ENCODE measurements at regions not wholly inside any gene's neighbourhood (a gene's known extent, or its start where the extent isn't known, plus 50 kb on each side); places are given as distances from the start of the nearest gene placed in this dataset.

- H3K23ac ChIP-seq (ENCODE audit: low read length): no peak overlapping the region
- no peak overlapping the region for H2AFZ ChIP-seq (ENCODE audit: insufficient read depth, low read length, poor library complexity)
- H2BK12ac ChIP-seq (ENCODE audit: low read length): no peak overlapping the region
- no peak overlapping the region for H3K14ac ChIP-seq (ENCODE audit: low read length)
- H4K12ac ChIP-seq (ENCODE audit: low read depth, low read length): no peak overlapping the region
- H3K36me3 ChIP-seq (ENCODE audit: control insufficient read depth in 1 of 2, insufficient read depth in 2 of 2, low read length in 2 of 2): no peaks in the 10 kb centered on the region
- H2AK5ac ChIP-seq (ENCODE audit: low read length): no peak overlapping the region
- H3K79me1 ChIP-seq (ENCODE audit: low read length): peaks cover 13% of the 10 kb centered on the region
- H3K4me1 ChIP-seq (ENCODE audit: control insufficient read depth in 1 of 2, insufficient read depth in 2 of 2, low read length in 2 of 2): peaks cover 3 to 4% of the 10 kb centered on the region in 2 experiments
- H3K18ac ChIP-seq (ENCODE audit: low read length): no peak overlapping the region
- H2BK5ac ChIP-seq (ENCODE audit: low read depth, low read length, poor library complexity): peak overlapping the region; percentile 54
- H3K4me2 ChIP-seq (ENCODE audit: low read length): no peak overlapping the region
- no peak overlapping the region for H3K9ac ChIP-seq (ENCODE audit: low read length)
- H4K8ac ChIP-seq (ENCODE audit: low read depth, low read length): no peak overlapping the region
- peaks cover 3% of the 10 kb centered on the region for H3K79me2 ChIP-seq (ENCODE audit: control insufficient read depth, insufficient read depth, low read length, poor library complexity)
- no peak overlapping the region for H3K4ac ChIP-seq (ENCODE audit: low read depth, low read length)
- no peak for DNase-seq
- WGBS (ENCODE audit: extremely low coverage, insufficient coverage, insufficient read length): no CpG with 5 or more reads among the region's 3 CpGs
- no peak overlapping the region for H2BK120ac ChIP-seq (ENCODE audit: insufficient read depth, low read length, poor library complexity)
- H3K27ac ChIP-seq (ENCODE audit: low read depth, low read length): peak overlapping the region; percentile 88
- no peaks in the 10 kb centered on the region for H3K9me3 ChIP-seq (ENCODE audit: insufficient read depth, low read depth, low read length)
- no peaks in the 10 kb centered on the region for H3K27me3 ChIP-seq (ENCODE audit: insufficient read depth, low read length)
- no peak overlapping the region for H3K4me3 ChIP-seq (ENCODE audit: low read depth, low read length)
- no peak overlapping the region for H4K91ac ChIP-seq (ENCODE audit: low read depth, low read length)
Observed at GRCh38 chr13:48892688-48893075, 83.0 kb upstream of the FNDC3A start.

GRCh38 chr13:48896312-48896711 is 79.4 kb upstream of the FNDC3A start:
- Histone ChIP-seq H3K4me1 (ENCODE audit: control insufficient read depth in 1 of 2, insufficient read depth in 2 of 2, low read length in 2 of 2) (no peaks in the 10 kb centered on the region), H2AFZ (ENCODE audit: insufficient read depth, low read length, poor library complexity) (no peak overlapping the region), H3K23ac (ENCODE audit: low read length) (no peak overlapping the region), H4K12ac (ENCODE audit: low read depth, low read length) (no peak overlapping the region), H3K79me1 (ENCODE audit: low read length) (peaks cover 4% of the 10 kb centered on the region), H3K4me2 (ENCODE audit: low read length) (no peak overlapping the region), H2AK5ac (ENCODE audit: low read length) (no peak overlapping the region), H3K27me3 (ENCODE audit: insufficient read depth, low read length) (no peaks in the 10 kb centered on the region), H3K4ac (ENCODE audit: low read depth, low read length) (no peak overlapping the region), H4K91ac (ENCODE audit: low read depth, low read length) (no peak overlapping the region), H3K79me2 (ENCODE audit: control insufficient read depth, insufficient read depth, low read length, poor library complexity) (no peaks in the 10 kb centered on the region), H3K14ac (ENCODE audit: low read length) (no peak overlapping the region), H2BK120ac (ENCODE audit: insufficient read depth, low read length, poor library complexity) (no peak overlapping the region), H2BK5ac (ENCODE audit: low read depth, low read length, poor library complexity) (no peak overlapping the region), H4K8ac (ENCODE audit: low read depth, low read length) (no peak overlapping the region), H3K9me3 (ENCODE audit: insufficient read depth, low read depth, low read length) (no peaks in the 10 kb centered on the region), H2BK12ac (ENCODE audit: low read length) (peak overlapping the region; percentile 84), H3K9ac (ENCODE audit: low read length) (no peak overlapping the region), H3K27ac (ENCODE audit: low read depth, low read length) (no peak overlapping the region), H3K4me3 (ENCODE audit: low read depth, low read length) (no peak overlapping the region), H3K18ac (ENCODE audit: low read length) (no peak overlapping the region), H3K36me3 (ENCODE audit: control insufficient read depth in 1 of 2, insufficient read depth in 2 of 2, low read length in 2 of 2) (no peaks in the 10 kb centered on the region)
- DNase-seq: peak; percentile 19 to 74

- Histone ChIP-seq H2BK12ac (ENCODE audit: low read length) (no peak overlapping the region), H3K4ac (ENCODE audit: low read depth, low read length) (no peak overlapping the region), H3K27me3 (ENCODE audit: insufficient read depth, low read length) (no peaks in the 10 kb centered on the region), H4K12ac (ENCODE audit: low read depth, low read length) (no peak overlapping the region), H2AK5ac (ENCODE audit: low read length) (no peak overlapping the region), H3K36me3 (ENCODE audit: control insufficient read depth in 1 of 2, insufficient read depth in 2 of 2, low read length in 2 of 2) (no peaks in the 10 kb centered on the region), H3K9ac (ENCODE audit: low read length) (no peak overlapping the region), H2BK120ac (ENCODE audit: insufficient read depth, low read length, poor library complexity) (no peak overlapping the region), H3K79me1 (ENCODE audit: low read length) (no peaks in the 10 kb centered on the region), H3K79me2 (ENCODE audit: control insufficient read depth, insufficient read depth, low read length, poor library complexity) (no peaks in the 10 kb centered on the region), H3K18ac (ENCODE audit: low read length) (no peak overlapping the region), H3K14ac (ENCODE audit: low read length) (no peak overlapping the region), H2AFZ (ENCODE audit: insufficient read depth, low read length, poor library complexity) (no peak overlapping the region), H3K4me2 (ENCODE audit: low read length) (no peak overlapping the region), H3K23ac (ENCODE audit: low read length) (no peak overlapping the region), H3K4me3 (ENCODE audit: low read depth, low read length) (no peak overlapping the region), H4K91ac (ENCODE audit: low read depth, low read length) (no peak overlapping the region), H3K9me3 (ENCODE audit: insufficient read depth, low read depth, low read length) (no peaks in the 10 kb centered on the region), H3K4me1 (ENCODE audit: control insufficient read depth in 1 of 2, insufficient read depth in 2 of 2, low read length in 2 of 2) (no peaks in the 10 kb centered on the region), H2BK5ac (ENCODE audit: low read depth, low read length, poor library complexity) (no peak overlapping the region), H3K27ac (ENCODE audit: low read depth, low read length) (no peak overlapping the region), H4K8ac (ENCODE audit: low read depth, low read length) (no peak overlapping the region)
- DNase-seq: peak in 1 of 2 donors; percentile 62
Observed at GRCh38 chr13:48901781-48902180, 73.9 kb upstream of the FNDC3A start.

GRCh38 chr13:48902368-48902767 is 73.3 kb upstream of the FNDC3A start:
- Histone ChIP-seq H3K4me3 (ENCODE audit: low read depth, low read length) (no peak overlapping the region), H3K27me3 (ENCODE audit: insufficient read depth, low read length) (no peaks in the 10 kb centered on the region), H3K79me2 (ENCODE audit: control insufficient read depth, insufficient read depth, low read length, poor library complexity) (no peaks in the 10 kb centered on the region), H4K91ac (ENCODE audit: low read depth, low read length) (no peak overlapping the region), H3K9ac (ENCODE audit: low read length) (no peak overlapping the region), H2AFZ (ENCODE audit: insufficient read depth, low read length, poor library complexity) (no peak overlapping the region), H2AK5ac (ENCODE audit: low read length) (no peak overlapping the region), H3K27ac (ENCODE audit: low read depth, low read length) (no peak overlapping the region), H3K18ac (ENCODE audit: low read length) (no peak overlapping the region), H3K4me2 (ENCODE audit: low read length) (no peak overlapping the region), H4K8ac (ENCODE audit: low read depth, low read length) (no peak overlapping the region), H2BK5ac (ENCODE audit: low read depth, low read length, poor library complexity) (no peak overlapping the region), H3K79me1 (ENCODE audit: low read length) (no peaks in the 10 kb centered on the region), H3K9me3 (ENCODE audit: insufficient read depth, low read depth, low read length) (no peaks in the 10 kb centered on the region), H3K4ac (ENCODE audit: low read depth, low read length) (no peak overlapping the region), H3K23ac (ENCODE audit: low read length) (no peak overlapping the region), H2BK12ac (ENCODE audit: low read length) (no peak overlapping the region), H3K4me1 (ENCODE audit: control insufficient read depth in 1 of 2, insufficient read depth in 2 of 2, low read length in 2 of 2) (no peaks in the 10 kb centered on the region), H3K14ac (ENCODE audit: low read length) (no peak overlapping the region), H2BK120ac (ENCODE audit: insufficient read depth, low read length, poor library complexity) (no peak overlapping the region), H4K12ac (ENCODE audit: low read depth, low read length) (no peak overlapping the region), H3K36me3 (ENCODE audit: control insufficient read depth in 1 of 2, insufficient read depth in 2 of 2, low read length in 2 of 2) (no peaks in the 10 kb centered on the region)
- DNase-seq: peak; percentile 82 to 93
- no CpG with 5 or more reads among the region's 1 CpG for WGBS (ENCODE audit: extremely low coverage, insufficient coverage, insufficient read length)
